Liver (tissue), 8 donors: ENCODE measurements at regions not wholly inside any gene's neighbourhood (a gene's known extent, or its start where the extent isn't known, plus 50 kb on each side); places are given as distances from the start of the nearest gene placed in this dataset.
"Not testable (repeated sequence)": the region's sequence is repeated elsewhere in the genome, so short reads cannot be mapped to it uniquely, and the experiment has no call there.

Source experiments
- DNase-seq: peaks from one replicate; pipeline ENCODE4 v3.0.0-alpha.2; 2017; ENCODE audit warnings: low spot score
- H3K27ac ChIP-seq, 2 donors: one replicate each; pipeline ENCODE4 v1.7.0; 2013; ENCODE audit warnings: inconsistent platforms in 2 of 2, low read length in 2 of 2, control low read depth in 1 of 2, low read depth in 1 of 2, mild to moderate bottlenecking in 1 of 2
- H3K27me3 ChIP-seq, 4 donors: one replicate each; pipeline versions ENCODE4 v1.6.1 to v1.7.0; 2013; ENCODE audit warnings: low read length in 3 of 4, inconsistent platforms in 1 of 4, mild to moderate bottlenecking in 1 of 4, moderate library complexity in 1 of 4; ENCODE audit not compliant: control insufficient read depth in 4 of 4, insufficient read depth in 4 of 4
- H3K36me3 ChIP-seq, 4 donors: one replicate each; pipeline versions ENCODE4 v1.6.1 to v1.7.0; 2013; ENCODE audit warnings: low read length in 3 of 4, mild to moderate bottlenecking in 3 of 4, low read depth in 1 of 4, moderate library complexity in 1 of 4; ENCODE audit not compliant: control insufficient read depth in 4 of 4, insufficient read depth in 3 of 4
- H3K4me1 ChIP-seq, 4 donors: one replicate each; pipeline versions ENCODE4 v1.6.1 to v1.7.0; 2013; ENCODE audit warnings: low read length in 3 of 4, mild to moderate bottlenecking in 3 of 4, moderate library complexity in 1 of 4; ENCODE audit not compliant: control insufficient read depth in 4 of 4, insufficient read depth in 4 of 4
- H3K4me3 ChIP-seq, 3 donors: one replicate each; pipeline versions ENCODE4 v1.6.1 to v1.7.0; 2013; ENCODE audit warnings: low read length in 3 of 3, control low read depth in 1 of 3, low read depth in 1 of 3, mild to moderate bottlenecking in 1 of 3
- H3K9ac ChIP-seq, 2 donors: one replicate each; pipeline ENCODE4 v1.7.0; 2013; ENCODE audit warnings: low read length in 2 of 2, mild to moderate bottlenecking in 2 of 2, moderate library complexity in 2 of 2, control low read depth in 1 of 2, low read depth in 1 of 2
- H3K9me3 ChIP-seq, 4 donors: one replicate each; pipeline versions ENCODE4 v1.6.1 to v1.7.0; 2013; ENCODE audit warnings: low read length in 3 of 4; ENCODE audit not compliant: control insufficient read depth in 4 of 4
- HNF4G ChIP-seq: IDR thresholded peaks from 2 replicates; pipeline ENCODE4 v1.6.1; 2016; ENCODE audit warnings: antibody characterized with exemption
- JUND ChIP-seq, 2 donors: IDR thresholded peaks; 2 replicates each; pipeline ENCODE4 v1.6.1; 2016; ENCODE audit warnings: antibody characterized with exemption in 2 of 2
- NR2F2 ChIP-seq: IDR thresholded peaks from 2 replicates; pipeline ENCODE4 v1.6.1; 2016; ENCODE audit warnings: antibody characterized with exemption
- RXRA ChIP-seq, 2 donors: IDR thresholded peaks; 2 replicates each; pipeline ENCODE4 v1.6.1; 2017 to 2018; ENCODE audit warnings: antibody characterized with exemption in 2 of 2, mild to moderate bottlenecking in 1 of 2
- TAF1 ChIP-seq: conservative IDR thresholded peaks from 2 replicates; pipeline ENCODE4 v1.6.1; 2016; ENCODE audit warnings: antibody characterized with exemption, mild to moderate bottlenecking
- YY1 ChIP-seq: IDR thresholded peaks from 2 replicates; pipeline ENCODE4 v1.6.1; 2016; ENCODE audit warnings: antibody characterized with exemption, mild to moderate bottlenecking
- WGBS: extraction: QIAGEN DNeasy Blood & Tissue Kit; methylation state at CpG from one replicate; pipeline ENCODE4 v1.1.7; 2013; 5-methylcytosine and 5-hydroxymethylcytosine counted together
- TF ChIP-seq, protein P1 (sequence below): IDR thresholded peaks from 2 replicates; pipeline ENCODE4 v1.6.1; 2016; ENCODE audit warnings: antibody characterized with exemption, mild to moderate bottlenecking
- TF ChIP-seq, protein P2 (sequence below): IDR thresholded peaks from 2 replicates; pipeline ENCODE4 v1.6.1; 2016; ENCODE audit warnings: antibody characterized with exemption
- TF ChIP-seq, protein P3 (sequence below): fragments of 150-350 bp; IDR thresholded peaks from 2 replicates; pipeline ENCODE4 v1.5.1; 2017; ENCODE audit warnings: improper control_type of control experiment, low read depth, low read length; ENCODE audit not compliant: missing input control
- TF ChIP-seq, protein P4 (sequence below): IDR thresholded peaks from 2 replicates; pipeline ENCODE4 v1.6.1; 2016; ENCODE audit warnings: antibody characterized with exemption
- donor health status: healthy.
- donor health status: healthy.
- donor health status: healthy.
- donor health status: healthy.
- donor health status: healthy.

DNA sequence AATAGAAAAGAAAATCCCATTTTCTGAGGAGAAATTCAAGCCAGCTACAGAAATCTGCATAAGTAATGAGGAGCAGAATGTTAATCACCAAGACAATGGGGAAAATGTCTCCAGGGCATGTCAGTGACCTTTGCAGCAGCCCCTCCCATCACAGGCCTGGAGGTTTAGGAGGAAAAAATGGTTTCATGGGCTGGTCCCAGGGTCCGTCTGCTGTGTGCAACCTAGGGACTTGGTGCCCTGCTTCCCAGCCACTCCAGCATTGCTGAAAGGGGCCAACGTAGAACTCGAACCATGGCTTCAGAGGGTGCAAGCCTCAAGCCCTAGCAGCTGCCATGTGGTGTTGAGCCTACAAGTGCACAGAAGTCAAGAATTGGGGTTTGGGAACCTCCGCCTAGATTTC lies 116.8 kb downstream of the ENC1 start:
- H3K27me3 ChIP-seq, H3K9me3 ChIP-seq, H3K27ac ChIP-seq, H3K4me1 ChIP-seq, DNase-seq, H3K9ac ChIP-seq, H3K36me3 ChIP-seq, H3K4me3 ChIP-seq: not testable (repeated sequence)
- 95% methylated on average over 4 of the region's 4 CpGs for WGBS

DNA sequence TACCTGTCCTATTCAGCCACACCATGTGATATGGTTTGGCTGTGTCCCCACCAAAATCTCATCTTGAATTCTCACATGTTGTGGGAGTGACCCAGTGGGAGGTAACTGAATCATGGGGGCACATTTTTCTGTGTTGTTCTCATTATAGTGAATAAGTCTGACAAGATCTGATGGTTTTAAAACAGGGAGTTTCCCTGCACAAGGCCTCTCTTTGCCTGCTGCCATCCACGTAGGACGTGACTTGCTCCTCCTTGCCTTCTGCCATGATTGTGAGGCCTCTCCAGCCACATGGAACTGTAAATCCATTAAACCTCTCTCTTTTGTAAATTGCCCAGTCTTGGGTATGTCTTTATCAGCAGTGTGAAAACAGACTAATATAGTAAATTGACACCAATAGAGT lies 117.7 kb downstream of the ENC1 start:
- not testable (repeated sequence) for DNase-seq, H3K9ac ChIP-seq, H3K36me3 ChIP-seq, H3K4me1 ChIP-seq, H3K4me3 ChIP-seq, H3K9me3 ChIP-seq, H3K27me3 ChIP-seq, H3K27ac ChIP-seq
- 98% methylated on average over 2 of the region's 2 CpGs for WGBS

DNA sequence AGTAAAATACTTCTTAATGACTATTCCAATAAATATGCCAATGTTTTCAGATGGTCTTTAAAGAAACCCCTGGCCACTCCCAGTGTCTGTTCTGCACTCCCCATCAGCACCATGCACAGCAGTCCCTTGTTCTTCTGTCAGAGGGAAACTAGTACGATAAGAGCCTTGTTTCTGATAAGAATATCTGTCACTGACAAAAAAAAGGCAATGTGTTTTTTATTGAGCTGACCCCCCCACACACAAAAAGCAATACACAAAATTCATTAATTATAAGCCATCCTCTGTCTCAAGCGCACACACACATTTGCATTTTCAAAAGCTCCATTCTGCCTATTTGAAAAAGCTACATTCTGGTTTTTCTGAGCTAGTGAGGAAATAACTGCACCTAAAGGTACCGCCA lies 119.1 kb downstream of the ENC1 start:
- no peaks in the 10 kb centered on the region for H3K27me3 ChIP-seq
- 64% methylated on average over 3 of the region's 3 CpGs for WGBS
- TF ChIP-seq NR2F2: no peak
- no peak for TF ChIP-seq YY1
- TF ChIP-seq RXRA (IDR thresholded peaks at IDR 0.05): no peak
- no peak for TF ChIP-seq TAF1
- TF ChIP-seq, protein P1, sequence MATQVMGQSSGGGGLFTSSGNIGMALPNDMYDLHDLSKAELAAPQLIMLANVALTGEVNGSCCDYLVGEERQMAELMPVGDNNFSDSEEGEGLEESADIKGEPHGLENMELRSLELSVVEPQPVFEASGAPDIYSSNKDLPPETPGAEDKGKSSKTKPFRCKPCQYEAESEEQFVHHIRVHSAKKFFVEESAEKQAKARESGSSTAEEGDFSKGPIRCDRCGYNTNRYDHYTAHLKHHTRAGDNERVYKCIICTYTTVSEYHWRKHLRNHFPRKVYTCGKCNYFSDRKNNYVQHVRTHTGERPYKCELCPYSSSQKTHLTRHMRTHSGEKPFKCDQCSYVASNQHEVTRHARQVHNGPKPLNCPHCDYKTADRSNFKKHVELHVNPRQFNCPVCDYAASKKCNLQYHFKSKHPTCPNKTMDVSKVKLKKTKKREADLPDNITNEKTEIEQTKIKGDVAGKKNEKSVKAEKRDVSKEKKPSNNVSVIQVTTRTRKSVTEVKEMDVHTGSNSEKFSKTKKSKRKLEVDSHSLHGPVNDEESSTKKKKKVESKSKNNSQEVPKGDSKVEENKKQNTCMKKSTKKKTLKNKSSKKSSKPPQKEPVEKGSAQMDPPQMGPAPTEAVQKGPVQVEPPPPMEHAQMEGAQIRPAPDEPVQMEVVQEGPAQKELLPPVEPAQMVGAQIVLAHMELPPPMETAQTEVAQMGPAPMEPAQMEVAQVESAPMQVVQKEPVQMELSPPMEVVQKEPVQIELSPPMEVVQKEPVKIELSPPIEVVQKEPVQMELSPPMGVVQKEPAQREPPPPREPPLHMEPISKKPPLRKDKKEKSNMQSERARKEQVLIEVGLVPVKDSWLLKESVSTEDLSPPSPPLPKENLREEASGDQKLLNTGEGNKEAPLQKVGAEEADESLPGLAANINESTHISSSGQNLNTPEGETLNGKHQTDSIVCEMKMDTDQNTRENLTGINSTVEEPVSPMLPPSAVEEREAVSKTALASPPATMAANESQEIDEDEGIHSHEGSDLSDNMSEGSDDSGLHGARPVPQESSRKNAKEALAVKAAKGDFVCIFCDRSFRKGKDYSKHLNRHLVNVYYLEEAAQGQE: no peak
- TF ChIP-seq, protein P2, sequence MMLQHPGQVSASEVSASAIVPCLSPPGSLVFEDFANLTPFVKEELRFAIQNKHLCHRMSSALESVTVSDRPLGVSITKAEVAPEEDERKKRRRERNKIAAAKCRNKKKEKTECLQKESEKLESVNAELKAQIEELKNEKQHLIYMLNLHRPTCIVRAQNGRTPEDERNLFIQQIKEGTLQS: no peak
- TF ChIP-seq HNF4G: no peak
- TF ChIP-seq JUND (IDR thresholded peaks at IDR 0.05): no peak
- TF ChIP-seq, protein P3, sequence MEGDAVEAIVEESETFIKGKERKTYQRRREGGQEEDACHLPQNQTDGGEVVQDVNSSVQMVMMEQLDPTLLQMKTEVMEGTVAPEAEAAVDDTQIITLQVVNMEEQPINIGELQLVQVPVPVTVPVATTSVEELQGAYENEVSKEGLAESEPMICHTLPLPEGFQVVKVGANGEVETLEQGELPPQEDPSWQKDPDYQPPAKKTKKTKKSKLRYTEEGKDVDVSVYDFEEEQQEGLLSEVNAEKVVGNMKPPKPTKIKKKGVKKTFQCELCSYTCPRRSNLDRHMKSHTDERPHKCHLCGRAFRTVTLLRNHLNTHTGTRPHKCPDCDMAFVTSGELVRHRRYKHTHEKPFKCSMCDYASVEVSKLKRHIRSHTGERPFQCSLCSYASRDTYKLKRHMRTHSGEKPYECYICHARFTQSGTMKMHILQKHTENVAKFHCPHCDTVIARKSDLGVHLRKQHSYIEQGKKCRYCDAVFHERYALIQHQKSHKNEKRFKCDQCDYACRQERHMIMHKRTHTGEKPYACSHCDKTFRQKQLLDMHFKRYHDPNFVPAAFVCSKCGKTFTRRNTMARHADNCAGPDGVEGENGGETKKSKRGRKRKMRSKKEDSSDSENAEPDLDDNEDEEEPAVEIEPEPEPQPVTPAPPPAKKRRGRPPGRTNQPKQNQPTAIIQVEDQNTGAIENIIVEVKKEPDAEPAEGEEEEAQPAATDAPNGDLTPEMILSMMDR: no peak
- TF ChIP-seq, protein P4, sequence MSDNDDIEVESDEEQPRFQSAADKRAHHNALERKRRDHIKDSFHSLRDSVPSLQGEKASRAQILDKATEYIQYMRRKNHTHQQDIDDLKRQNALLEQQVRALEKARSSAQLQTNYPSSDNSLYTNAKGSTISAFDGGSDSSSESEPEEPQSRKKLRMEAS: no peak
- no peak overlapping the region for H3K27ac ChIP-seq
- no peak overlapping the region for H3K4me3 ChIP-seq
- H3K9me3 ChIP-seq: peaks cover 0 to 2% (median under 1%) of the 10 kb centered on the region in 4 donors
- no peak for DNase-seq
- no peaks in the 10 kb centered on the region for H3K36me3 ChIP-seq
- no peak overlapping the region for H3K9ac ChIP-seq
- no peaks in the 10 kb centered on the region for H3K4me1 ChIP-seq
